C4-2B (cell line): ENCODE measurements at regions not wholly inside any gene's neighbourhood (a gene's known extent, or its start where the extent isn't known, plus 50 kb on each side); places are given as distances from the start of the nearest gene placed in this dataset.

Experiments used
- CTCF ChIP-seq: fragments of 450-650 bp; conservative IDR thresholded peaks from 2 replicates; pipeline ENCODE4 v1.5.1; 2017; ENCODE audit warnings: mild to moderate bottlenecking
- ZFX ChIP-seq: fragments of 450-650 bp; IDR thresholded peaks from 2 replicates; pipeline ENCODE4 v1.6.1; 2017

- TF ChIP-seq CTCF: no peak
- no peak for TF ChIP-seq ZFX
Observed at GRCh38 chr1:214216779-214217178, 64.2 kb upstream of the SMYD2 start.
